ENCODE measurements at regions not wholly inside any gene's neighbourhood (a gene's known extent, or its start where the extent isn't known, plus 50 kb on each side); places are given as distances from the start of the nearest gene placed in this dataset.
"Not testable (repeated sequence)": the region's sequence is repeated elsewhere in the genome, so short reads cannot be mapped to it uniquely, and the experiment has no call there.

DNA sequence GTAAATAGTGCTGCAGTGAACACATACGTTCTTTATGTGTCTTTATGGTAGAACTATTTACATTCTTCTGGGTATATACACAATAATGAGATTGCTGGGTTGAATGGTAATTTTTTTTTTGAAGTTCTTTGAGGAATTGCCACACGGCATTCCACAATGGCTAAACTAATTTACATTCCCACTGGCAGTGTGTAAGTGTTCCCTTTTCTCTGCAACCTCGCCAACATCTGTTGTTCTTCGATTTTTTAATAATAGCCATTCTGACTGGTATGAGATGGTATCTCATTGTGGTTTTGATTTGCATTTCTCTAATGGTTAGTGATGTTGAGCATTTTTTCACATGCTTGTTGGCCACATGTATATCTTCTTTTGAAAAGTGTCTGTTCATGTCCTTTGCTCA lies 609.5 kb downstream of the DNAH5 start:
- not testable (repeated sequence) for TF ChIP-seq BACH2 (CRISPR knock-in tag; IDR thresholded peaks at IDR 0.05; ENCODE audit: borderline replicate concordance); ZNF565 (CRISPR knock-in tag; conservative IDR thresholded peaks at IDR 0.05; ENCODE audit: low read depth); ZC3H10 (CRISPR knock-in tag; IDR thresholded peaks at IDR 0.05); OSR1 (CRISPR knock-in tag; IDR thresholded peaks at IDR 0.05); ISL1 (CRISPR knock-in tag; IDR thresholded peaks at IDR 0.05); PPARA (CRISPR knock-in tag; IDR thresholded peaks at IDR 0.05; ENCODE audit: borderline replicate concordance); PATZ1 (CRISPR knock-in tag; IDR thresholded peaks at IDR 0.05; ENCODE audit: borderline replicate concordance); POU6F1 (CRISPR knock-in tag; IDR thresholded peaks at IDR 0.05; ENCODE audit: borderline replicate concordance, low read depth); CREB5 (CRISPR knock-in tag; IDR thresholded peaks at IDR 0.05; ENCODE audit: low read depth); TSHZ2 (CRISPR knock-in tag; IDR thresholded peaks at IDR 0.05); TOX (CRISPR knock-in tag; IDR thresholded peaks at IDR 0.05; ENCODE audit: borderline replicate concordance)

Data from SK-N-SH treated with all-trans-retinoic acid at 6 μM for 48 hours (cell line).